HG03354 (cell line): ENCODE measurements at regions not wholly inside any gene's neighbourhood (a gene's known extent, or its start where the extent isn't known, plus 50 kb on each side); places are given as distances from the start of the nearest gene placed in this dataset.
A peak's percentile ranks its signal among the peaks of the same experiment; 100 is the strongest.
"Not testable (repeated sequence)": the region's sequence is repeated elsewhere in the genome, so short reads cannot be mapped to it uniquely, and the experiment has no call there.

Source experiments
- ATAC-seq: cut with Tn5 transposase; IDR thresholded peaks from one replicate; pipeline ENCODE4 v1.9.1; 2021; ENCODE audit warnings: mild to moderate bottlenecking; ENCODE audit not compliant: unreplicated experiment, poor library complexity, severe bottlenecking

GRCh38 chrX:138006180-138006579, 440.3 kb downstream of the ZIC3 start:
- no peak for ATAC-seq

DNA sequence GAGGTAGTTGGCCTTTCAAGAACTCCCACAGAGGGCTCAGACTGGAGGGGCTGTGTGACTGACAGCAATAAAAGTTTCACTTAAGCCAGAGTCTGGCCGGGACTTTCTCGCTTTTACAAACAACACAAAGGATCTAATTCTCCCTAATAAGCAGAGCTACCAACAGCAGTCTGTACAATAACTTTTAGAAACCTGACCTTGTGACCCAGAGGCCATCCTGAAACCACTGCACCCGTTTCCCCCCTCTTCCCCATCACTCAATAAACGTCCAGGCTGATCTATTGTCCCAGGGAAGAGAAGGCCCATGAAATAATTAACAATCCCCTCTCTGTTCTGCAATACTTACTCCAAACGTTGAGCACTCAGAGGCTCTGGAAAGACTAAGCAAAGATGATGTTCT, 442.4 kb downstream of the ZIC3 start:
- ATAC-seq, result no peak

DNA sequence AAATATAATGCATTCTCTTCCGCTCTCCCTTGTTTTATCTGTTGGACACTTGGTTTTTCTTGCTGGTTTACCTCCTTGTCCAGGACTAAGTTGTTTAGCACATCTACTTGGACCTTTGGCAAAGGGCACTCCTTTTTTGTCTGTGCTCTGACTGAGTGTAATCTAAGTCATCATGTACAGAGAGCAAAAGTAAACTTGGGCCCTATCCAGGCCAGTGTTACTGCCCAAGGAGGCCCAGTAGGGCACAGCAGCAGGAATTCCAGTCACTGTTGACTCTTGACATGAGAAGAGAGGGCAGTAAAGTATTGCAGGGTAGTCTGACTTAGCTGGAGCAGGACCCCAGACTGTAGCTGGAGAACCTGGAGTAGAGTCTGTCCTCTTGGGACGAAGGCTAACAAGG, 445.5 kb downstream of the ZIC3 start:
- no peak for ATAC-seq

DNA sequence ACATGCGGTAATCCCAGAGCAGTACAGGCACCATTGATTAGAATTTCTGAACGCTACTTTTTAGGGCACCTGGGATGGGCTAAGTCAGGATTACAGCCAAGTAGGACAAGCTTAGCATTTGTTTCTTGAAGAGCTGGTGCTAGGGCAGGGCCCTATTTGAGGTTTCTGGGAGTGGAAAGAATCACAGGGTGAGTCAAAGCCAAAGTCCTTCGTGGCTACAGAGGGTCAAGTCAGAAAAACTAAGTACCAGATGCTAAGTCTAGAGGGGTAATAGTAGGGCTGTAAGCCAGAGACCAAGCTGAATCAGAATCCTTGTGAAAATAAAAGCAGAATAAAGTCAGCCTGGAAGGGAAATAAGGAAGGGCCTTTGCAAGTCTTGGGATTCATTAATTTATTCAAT, 448.6 kb downstream of the ZIC3 start:
- no peak for ATAC-seq

DNA sequence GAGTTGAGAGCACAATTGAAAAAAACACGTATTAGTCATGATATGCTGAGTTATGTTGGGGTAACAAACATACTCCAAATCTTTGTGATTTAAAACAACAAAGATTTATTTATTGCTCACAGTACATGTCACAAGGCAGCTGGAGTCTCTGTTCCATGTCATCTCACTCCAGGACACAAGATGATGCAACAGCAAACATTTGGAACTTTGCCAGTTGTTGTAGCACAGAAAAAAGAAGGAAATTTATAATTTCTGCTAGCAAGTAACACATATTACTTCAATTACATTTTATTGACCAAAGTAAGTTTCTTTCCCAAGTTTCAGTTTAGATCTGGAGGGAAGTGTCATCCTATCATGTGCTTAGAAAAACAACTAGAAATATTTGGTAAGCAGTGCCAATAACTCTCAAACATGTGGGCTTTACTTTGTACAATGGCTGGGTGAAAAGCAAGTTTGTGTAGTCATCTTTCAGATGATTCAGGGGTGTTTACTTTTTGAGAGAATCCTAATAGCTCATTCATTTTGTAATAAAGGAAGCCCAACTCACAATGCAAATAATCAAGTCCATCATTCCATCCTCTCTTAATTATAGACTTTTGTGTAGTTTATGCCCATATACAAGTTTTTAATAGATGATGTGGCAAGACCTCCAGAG, 452.3 kb downstream of the ZIC3 start:
- ATAC-seq, result no peak

DNA sequence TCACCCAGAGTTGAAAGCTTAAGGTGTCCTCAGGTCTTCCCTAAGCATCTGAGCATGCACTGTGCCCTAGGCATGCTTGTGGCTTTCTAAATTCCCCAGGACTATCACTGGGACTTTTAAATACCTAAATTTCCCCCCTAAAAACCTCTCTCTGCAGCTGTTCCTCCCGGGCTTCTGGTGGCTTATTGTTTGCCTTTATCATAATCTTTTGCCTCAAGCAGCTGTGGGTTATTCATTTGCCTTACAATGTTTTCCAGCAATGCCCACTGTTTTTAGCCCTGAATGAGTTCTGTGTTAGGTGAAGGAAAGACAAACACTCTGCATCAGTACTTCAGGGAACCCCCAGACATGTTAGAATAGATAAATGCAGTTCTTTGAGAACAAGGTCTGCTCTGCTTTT, 455.0 kb downstream of the ZIC3 start:
- no peak for ATAC-seq

DNA sequence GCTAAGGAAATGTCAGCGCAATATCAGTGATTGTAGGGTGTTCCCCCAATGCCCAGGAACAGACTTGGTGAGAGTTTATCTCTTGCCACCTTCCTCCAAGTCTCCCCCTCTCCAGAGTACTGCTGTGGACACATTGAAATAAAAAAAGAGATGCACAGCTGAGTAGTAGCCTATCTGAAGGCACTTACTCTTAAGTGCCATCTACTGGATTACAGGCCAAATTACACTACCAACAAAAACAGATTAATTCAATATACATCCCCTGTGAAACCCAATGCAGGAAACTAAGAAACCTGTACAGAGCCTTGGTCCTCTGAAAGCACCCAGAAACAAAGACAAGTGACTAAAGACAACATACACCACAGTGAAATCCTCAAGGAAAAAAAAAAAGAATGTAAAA, 460.3 kb downstream of the ZIC3 start:
- ATAC-seq, result peak; percentile 81

DNA sequence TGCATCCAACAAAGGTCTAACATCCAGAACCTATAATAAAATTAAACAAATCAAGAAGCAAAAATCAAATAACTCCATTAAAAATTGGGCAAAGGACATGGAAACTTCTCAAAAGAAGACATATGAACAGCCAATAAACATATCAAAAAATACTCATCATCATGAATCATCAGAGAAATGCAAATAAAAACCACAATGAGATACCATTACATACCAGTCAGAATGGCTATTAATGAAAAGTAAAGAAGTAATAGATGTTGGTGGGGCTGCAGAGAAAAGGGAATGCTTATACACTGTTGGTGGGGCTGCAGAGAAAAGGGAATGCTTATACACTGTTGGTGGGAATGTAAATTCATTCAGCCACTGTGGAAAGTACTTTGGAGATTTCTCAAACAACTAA, 465.8 kb downstream of the ZIC3 start:
- no peak for ATAC-seq

- no peak for ATAC-seq
These were observed 468.2 kb downstream of the ZIC3 start for GRCh38 chrX:138034136-138034535.

DNA sequence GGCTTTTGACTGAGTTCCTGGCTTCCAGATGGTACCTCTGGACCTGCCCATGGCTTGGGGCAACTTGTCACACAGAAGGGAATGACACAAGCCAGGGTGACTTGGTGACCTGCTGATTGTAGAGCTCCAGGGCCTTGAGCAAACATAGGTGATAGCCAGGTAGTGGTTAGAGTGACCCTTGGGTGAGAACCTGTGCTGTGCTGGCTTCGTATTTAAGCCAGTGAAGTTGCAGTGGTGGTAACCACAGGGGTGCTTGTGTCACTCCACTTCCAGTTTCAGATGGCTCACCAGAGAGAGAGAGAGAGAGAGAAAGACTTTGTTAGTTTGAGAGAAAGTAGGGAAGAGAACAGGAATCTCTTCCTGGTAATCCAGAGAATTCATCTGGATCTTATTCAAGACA, 471.6 kb downstream of the ZIC3 start:
- no peak for ATAC-seq

GRCh38 chrX:138057883-138058282, 492.0 kb downstream of the ZIC3 start:
- no peak for ATAC-seq

GRCh38 chrX:138058931-138059330, 493.0 kb downstream of the ZIC3 start:
- no peak for ATAC-seq

GRCh38 chrX:138067415-138067814, 501.5 kb downstream of the ZIC3 start:
- ATAC-seq, result no peak

DNA sequence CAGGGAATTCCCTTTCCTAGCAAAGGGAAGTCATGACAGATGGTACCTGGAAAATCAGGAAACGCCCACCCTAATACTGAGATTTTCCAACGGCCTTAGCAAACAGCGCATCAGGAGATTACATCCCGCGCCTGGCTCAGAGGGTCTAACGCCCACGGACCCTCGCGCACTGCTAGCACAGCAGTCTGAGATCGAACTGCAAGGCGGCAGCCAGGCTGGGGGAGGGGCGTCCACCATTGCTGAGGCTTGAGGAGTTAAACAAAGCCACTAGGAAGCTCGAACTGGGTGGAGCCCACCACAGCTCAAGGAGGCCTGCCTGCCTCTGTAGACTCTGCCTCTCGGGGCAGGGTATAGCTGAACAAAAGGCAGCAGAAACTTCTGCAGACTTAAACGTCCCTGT, 507.7 kb downstream of the ZIC3 start:
- no peak for ATAC-seq

GRCh38 chrX:138082251-138082650, 516.3 kb downstream of the ZIC3 start:
- no peak for ATAC-seq

DNA sequence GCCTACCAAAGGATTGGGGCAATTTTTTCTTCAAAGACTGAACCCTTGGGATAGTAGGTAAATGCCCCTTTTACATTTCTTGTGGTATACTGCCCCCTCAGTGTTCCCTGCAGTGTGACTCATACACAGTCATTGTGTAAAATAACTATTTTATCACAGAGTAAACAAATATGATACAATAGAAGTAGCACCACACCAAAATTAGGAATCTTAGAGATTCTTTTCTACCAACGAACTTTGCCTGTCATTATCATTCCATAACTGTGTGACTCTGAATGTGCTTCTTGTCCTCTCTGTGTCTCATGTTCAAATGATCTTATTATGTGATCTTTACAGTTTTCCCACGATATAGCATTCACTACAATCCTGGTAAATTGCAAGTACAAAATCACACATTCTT, 517.0 kb downstream of the ZIC3 start:
- no peak for ATAC-seq

- ATAC-seq, result not testable (repeated sequence)
These were observed 545.0 kb downstream of the ZIC3 start for GRCh38 chrX:138110910-138111309.

GRCh38 chrX:138127314-138127713, 561.4 kb downstream of the ZIC3 start:
- ATAC-seq, result no peak

- ATAC-seq, result peak; percentile 97
These were observed 562.2 kb downstream of the ZIC3 start for GRCh38 chrX:138128027-138128671.

DNA sequence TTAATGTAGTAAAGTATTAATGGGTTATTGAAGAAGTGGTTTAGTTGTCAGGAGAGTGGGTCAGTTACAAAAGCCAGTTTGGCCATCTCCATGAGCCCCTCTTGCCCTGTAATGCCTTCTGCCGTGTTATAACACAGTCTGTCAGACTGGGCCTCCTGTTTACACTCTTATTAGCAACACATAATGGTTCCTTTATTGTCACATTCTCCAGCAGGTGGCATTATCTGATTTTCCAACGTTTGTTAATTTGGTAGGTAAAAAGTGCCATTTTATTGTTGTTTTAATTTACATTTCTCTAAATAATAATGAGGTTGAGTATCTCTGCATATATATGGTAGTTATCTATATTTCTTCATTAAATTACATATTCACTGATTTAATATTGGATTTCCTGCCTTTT, 560.8 kb downstream of the FGF13 start:
- no peak for ATAC-seq

DNA sequence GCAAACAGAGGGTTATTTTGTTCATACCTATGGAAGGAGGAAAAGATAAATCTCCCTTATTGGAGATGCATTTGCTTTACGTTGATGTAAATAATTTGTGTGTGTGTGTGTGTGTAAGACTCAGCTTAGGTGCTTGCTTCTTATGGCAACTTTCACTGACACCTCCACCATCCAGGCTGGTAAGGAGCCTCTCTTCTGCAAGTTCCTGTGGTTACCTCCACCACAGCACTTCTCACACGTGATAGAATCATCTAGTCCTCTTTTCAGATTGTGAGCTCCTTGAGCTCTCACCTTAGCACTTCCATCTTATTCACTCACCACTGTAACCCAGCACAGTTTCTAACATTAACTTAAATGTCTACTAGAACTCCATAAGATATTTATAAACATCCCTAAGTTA, 553.7 kb downstream of the FGF13 start:
- no peak for ATAC-seq

GRCh38 chrX:138191998-138192397, 519.5 kb downstream of the FGF13 start:
- ATAC-seq, result no peak
